A549 (cell line): ENCODE measurements at regions not wholly inside any gene's neighbourhood (a gene's known extent, or its start where the extent isn't known, plus 50 kb on each side); places are given as distances from the start of the nearest gene placed in this dataset.

Experiments used
- ATAC-seq, 2 experiments: fragments of 200-7000 bp in 1 of 2; fragments of >200 bp in 1 of 2; cut with Nextera tagmentation in 1 of 2; cut with Tn5 transposase in 1 of 2; 3 replicates each; pipeline versions ENCODE4 v1.8.0 to v1.9.1; 2018 to 2020; ENCODE audit warnings: mild to moderate bottlenecking in 1 of 2, moderate library complexity in 1 of 2
- CTCF ChIA-PET: fragments of 300-600 bp; sonication (Branson Sonifier 250); formaldehyde crosslinking; extraction: SDS; loops from one replicate; lab custom pipeline; 2021; ENCODE audit warnings: antibody characterized with exemption, inconsistent platforms; lab: Yijun Ruan, JAX
- POLR2A ChIA-PET: fragments of 350-600 bp; formaldehyde crosslinking; extraction: SDS; loops from one replicate; lab custom pipeline; 2021; ENCODE audit warnings: antibody characterized with exemption, inconsistent platforms; lab: Yijun Ruan, JAX
- DNase-seq, 2 experiments: peaks; one replicate each; pipeline versions ENCODE4 v3.0.0 to v3.0.0-alpha.2; 2011 to 2016; ENCODE audit warnings: low read depth in 1 of 2, low spot score in 1 of 2
- FAIRE-seq: peaks from 2 replicates; lab custom pipeline; 2011; peaks lifted over from hg19 to GRCh38; lab: Jason Lieb, UNC
- H3K27ac ChIP-seq, 2 experiments: fragments of >200 bp; sonication (Bioruptor Twin); formaldehyde crosslinking; 3 replicates each; pipeline ENCODE4 v1.5.1; 2016 to 2017
- H3K4me1 ChIP-seq: fragments of >200 bp; sonication (Bioruptor Twin); formaldehyde crosslinking; 3 replicates; pipeline ENCODE4 v1.6.1; 2016
- H3K4me2 ChIP-seq: fragments of >200 bp; sonication (Bioruptor Twin); formaldehyde crosslinking; 3 replicates; pipeline ENCODE4 v1.6.1; 2016
- H3K4me3 ChIP-seq: fragments of >200 bp; sonication (Bioruptor Twin); formaldehyde crosslinking; 3 replicates; pipeline ENCODE4 v1.5.1; 2016
- H3K9me3 ChIP-seq: fragments of >200 bp; sonication (Bioruptor Twin); formaldehyde crosslinking; 3 replicates; pipeline ENCODE4 v1.6.1; 2016
- CEBPB ChIP-seq, 2 experiments: fragments of >200 bp in 1 of 2; sonication (Bioruptor Twin) in 1 of 2; formaldehyde crosslinking in 1 of 2; IDR thresholded peaks; 2 replicates each; pipeline ENCODE4 v1.6.1; 2012 to 2016
- EHMT2 ChIP-seq: fragments of 200-600 bp; sonication (generic); IDR thresholded peaks from 2 replicates; pipeline ENCODE4 v1.6.1; 2016; ENCODE audit warnings: antibody characterized with exemption, low read depth, mild to moderate bottlenecking, moderate library complexity
- HEYL ChIP-seq: fragments of 250-450 bp; sonication (Bioruptor Pico); IDR thresholded peaks from 2 replicates; pipeline ENCODE4 v1.8.0; 2021; ENCODE audit warnings: mild to moderate bottlenecking, moderate library complexity
- HOXA7 ChIP-seq: fragments of 250-450 bp; sonication (Bioruptor Pico); IDR thresholded peaks from 2 replicates; pipeline ENCODE4 v1.5.0; 2020; ENCODE audit warnings: mild to moderate bottlenecking, moderate library complexity
- HOXB5 ChIP-seq: fragments of 250-450 bp; sonication (Bioruptor Pico); IDR thresholded peaks from 2 replicates; pipeline ENCODE4 v1.5.0; 2020; ENCODE audit warnings: mild to moderate bottlenecking, moderate library complexity
- JUNB ChIP-seq: fragments of >200 bp; sonication (Bioruptor Twin); formaldehyde crosslinking; IDR thresholded peaks from 2 replicates; pipeline ENCODE4 v1.6.1; 2016
- MAZ ChIP-seq: fragments of 150-350 bp; IDR thresholded peaks from 2 replicates; pipeline ENCODE4 v1.6.1; 2014; ENCODE audit warnings: antibody characterized with exemption, low read depth, low read length, borderline replicate concordance
- NFE2L2 ChIP-seq: fragments of 150-350 bp; conservative IDR thresholded peaks from 2 replicates; pipeline ENCODE4 v1.6.1; 2014; ENCODE audit warnings: low read length
- POLR2A ChIP-seq: IDR thresholded peaks from 2 replicates; pipeline ENCODE4 v1.6.1; 2012; ENCODE audit warnings: mild to moderate bottlenecking, low read length
- POLR2AphosphoS2 ChIP-seq: conservative IDR thresholded peaks from 2 replicates; pipeline ENCODE4 v1.6.1; 2012; ENCODE audit warnings: low read length, improper control_type of control experiment, inconsistent platforms
- RNF2 ChIP-seq: fragments of 200-600 bp; sonication (generic); IDR thresholded peaks from 2 replicates; pipeline ENCODE4 v1.6.1; 2016; ENCODE audit warnings: low read depth, mild to moderate bottlenecking, antibody characterized with exemption, moderate library complexity, borderline replicate concordance
- SMC3 ChIP-seq: fragments of >200 bp; sonication (Bioruptor Twin); formaldehyde crosslinking; IDR thresholded peaks from 3 replicates; pipeline ENCODE4 v1.6.1; 2018; ENCODE audit warnings: inconsistent platforms
- SREBF2 ChIP-seq: fragments of 450-650 bp; IDR thresholded peaks from 2 replicates; pipeline ENCODE4 v1.6.1; 2014; ENCODE audit warnings: mild to moderate bottlenecking, moderate library complexity
- TFCP2L1 ChIP-seq: fragments of 250-450 bp; sonication (Bioruptor Pico); IDR thresholded peaks from 2 replicates; pipeline ENCODE4 v1.5.0; 2021; ENCODE audit warnings: mild to moderate bottlenecking
- TP53 ChIP-seq: fragments of 250-450 bp; sonication (Bioruptor Pico); IDR thresholded peaks from 2 replicates; pipeline ENCODE4 v1.5.0; 2021; ENCODE audit warnings: mild to moderate bottlenecking, moderate library complexity
- ZFP36 ChIP-seq: fragments of 450-650 bp; IDR thresholded peaks from 2 replicates; pipeline ENCODE4 v1.6.1; 2014; ENCODE audit warnings: borderline replicate concordance; ENCODE audit not compliant: partially characterized antibody
- WGBS: methylation state at CpG from one replicate; pipeline ENCODE4 v1.1.6; 2017; ENCODE audit errors: missing lambda C conversion rate; 5-methylcytosine and 5-hydroxymethylcytosine counted together
- TF ChIP-seq, protein P1 (sequence below): fragments of 250-450 bp; sonication (Bioruptor Pico); IDR thresholded peaks from 2 replicates; pipeline ENCODE4 v1.5.0; 2021; ENCODE audit warnings: mild to moderate bottlenecking, moderate library complexity, borderline replicate concordance
- TF ChIP-seq, protein P2 (sequence below): fragments of 200-600 bp; sonication (generic); IDR thresholded peaks from 2 replicates; pipeline ENCODE4 v1.6.1; 2016; ENCODE audit warnings: antibody characterized with exemption, mild to moderate bottlenecking, moderate library complexity
- TF ChIP-seq, protein P3 (sequence below): fragments of >200 bp; sonication (Bioruptor Twin); formaldehyde crosslinking; IDR thresholded peaks from 3 replicates; pipeline ENCODE4 v1.5.1; 2016
- TF ChIP-seq, protein P4 (sequence below): fragments of 450-650 bp; IDR thresholded peaks from 2 replicates; pipeline ENCODE4 v1.6.1; 2014; ENCODE audit warnings: antibody characterized with exemption

DNA sequence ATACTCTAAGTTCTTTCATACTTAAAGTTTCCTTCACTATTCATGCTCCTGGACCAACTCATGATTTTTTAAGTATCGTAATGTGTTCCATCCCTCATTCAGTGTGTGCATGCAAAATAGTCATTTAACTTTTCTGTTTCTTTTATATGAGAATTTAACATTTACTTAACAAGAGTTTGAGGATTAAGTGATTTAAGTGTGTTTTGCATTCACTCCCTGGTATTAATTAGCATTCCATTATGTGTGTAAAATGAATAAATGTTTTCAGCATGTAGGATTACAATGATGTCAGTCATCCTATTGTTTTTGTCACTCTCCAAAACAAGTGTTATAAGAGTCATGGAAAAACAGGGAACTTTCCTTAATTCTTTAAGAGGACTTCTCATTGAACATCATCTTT, 457.7 kb downstream of the IPMK start:
- ChIA-PET POLR2A (no interaction called here), CTCF (interaction anchor here (0.6 to 1.7 kb wide), 4 partner anchors 92 to 342 kb away, joined by 3 to 6 read pairs (median 4); no protein-coding TSS in a partner anchor)
- Histone ChIP-seq H3K4me2 (no peak overlapping the region), H3K4me1 (no peaks in the 10 kb centered on the region), H3K9me3 (no peaks in the 10 kb centered on the region), H3K27ac (no peak overlapping the region), H3K4me3 (no peak overlapping the region)
- no peak for ATAC-seq
- TF ChIP-seq POLR2A (no peak), CEBPB (IDR thresholded peaks at IDR 0.05) (no peak), EHMT2 (no peak), NFE2L2 (no peak), MAZ (no peak), RNF2 (no peak), JUNB (no peak), SMC3 (no peak), SREBF2 (no peak), POLR2AphosphoS2 (no peak), TFCP2L1 (CRISPR knock-in tag) (no peak), HOXA7 (no peak), HOXB5 (CRISPR knock-in tag) (no peak)
- TF ChIP-seq, protein P1, sequence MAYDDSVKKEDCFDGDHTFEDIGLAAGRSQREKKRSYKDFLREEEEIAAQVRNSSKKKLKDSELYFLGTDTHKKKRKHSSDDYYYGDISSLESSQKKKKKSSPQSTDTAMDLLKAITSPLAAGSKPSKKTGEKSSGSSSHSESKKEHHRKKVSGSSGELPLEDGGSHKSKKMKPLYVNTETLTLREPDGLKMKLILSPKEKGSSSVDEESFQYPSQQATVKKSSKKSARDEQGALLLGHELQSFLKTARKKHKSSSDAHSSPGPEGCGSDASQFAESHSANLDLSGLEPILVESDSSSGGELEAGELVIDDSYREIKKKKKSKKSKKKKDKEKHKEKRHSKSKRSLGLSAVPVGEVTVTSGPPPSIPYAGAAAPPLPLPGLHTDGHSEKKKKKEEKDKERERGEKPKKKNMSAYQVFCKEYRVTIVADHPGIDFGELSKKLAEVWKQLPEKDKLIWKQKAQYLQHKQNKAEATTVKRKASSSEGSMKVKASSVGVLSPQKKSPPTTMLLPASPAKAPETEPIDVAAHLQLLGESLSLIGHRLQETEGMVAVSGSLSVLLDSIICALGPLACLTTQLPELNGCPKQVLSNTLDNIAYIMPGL (CRISPR knock-in tag): no peak
- TF ChIP-seq, protein P2, sequence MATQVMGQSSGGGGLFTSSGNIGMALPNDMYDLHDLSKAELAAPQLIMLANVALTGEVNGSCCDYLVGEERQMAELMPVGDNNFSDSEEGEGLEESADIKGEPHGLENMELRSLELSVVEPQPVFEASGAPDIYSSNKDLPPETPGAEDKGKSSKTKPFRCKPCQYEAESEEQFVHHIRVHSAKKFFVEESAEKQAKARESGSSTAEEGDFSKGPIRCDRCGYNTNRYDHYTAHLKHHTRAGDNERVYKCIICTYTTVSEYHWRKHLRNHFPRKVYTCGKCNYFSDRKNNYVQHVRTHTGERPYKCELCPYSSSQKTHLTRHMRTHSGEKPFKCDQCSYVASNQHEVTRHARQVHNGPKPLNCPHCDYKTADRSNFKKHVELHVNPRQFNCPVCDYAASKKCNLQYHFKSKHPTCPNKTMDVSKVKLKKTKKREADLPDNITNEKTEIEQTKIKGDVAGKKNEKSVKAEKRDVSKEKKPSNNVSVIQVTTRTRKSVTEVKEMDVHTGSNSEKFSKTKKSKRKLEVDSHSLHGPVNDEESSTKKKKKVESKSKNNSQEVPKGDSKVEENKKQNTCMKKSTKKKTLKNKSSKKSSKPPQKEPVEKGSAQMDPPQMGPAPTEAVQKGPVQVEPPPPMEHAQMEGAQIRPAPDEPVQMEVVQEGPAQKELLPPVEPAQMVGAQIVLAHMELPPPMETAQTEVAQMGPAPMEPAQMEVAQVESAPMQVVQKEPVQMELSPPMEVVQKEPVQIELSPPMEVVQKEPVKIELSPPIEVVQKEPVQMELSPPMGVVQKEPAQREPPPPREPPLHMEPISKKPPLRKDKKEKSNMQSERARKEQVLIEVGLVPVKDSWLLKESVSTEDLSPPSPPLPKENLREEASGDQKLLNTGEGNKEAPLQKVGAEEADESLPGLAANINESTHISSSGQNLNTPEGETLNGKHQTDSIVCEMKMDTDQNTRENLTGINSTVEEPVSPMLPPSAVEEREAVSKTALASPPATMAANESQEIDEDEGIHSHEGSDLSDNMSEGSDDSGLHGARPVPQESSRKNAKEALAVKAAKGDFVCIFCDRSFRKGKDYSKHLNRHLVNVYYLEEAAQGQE: no peak
- TF ChIP-seq, protein P3, sequence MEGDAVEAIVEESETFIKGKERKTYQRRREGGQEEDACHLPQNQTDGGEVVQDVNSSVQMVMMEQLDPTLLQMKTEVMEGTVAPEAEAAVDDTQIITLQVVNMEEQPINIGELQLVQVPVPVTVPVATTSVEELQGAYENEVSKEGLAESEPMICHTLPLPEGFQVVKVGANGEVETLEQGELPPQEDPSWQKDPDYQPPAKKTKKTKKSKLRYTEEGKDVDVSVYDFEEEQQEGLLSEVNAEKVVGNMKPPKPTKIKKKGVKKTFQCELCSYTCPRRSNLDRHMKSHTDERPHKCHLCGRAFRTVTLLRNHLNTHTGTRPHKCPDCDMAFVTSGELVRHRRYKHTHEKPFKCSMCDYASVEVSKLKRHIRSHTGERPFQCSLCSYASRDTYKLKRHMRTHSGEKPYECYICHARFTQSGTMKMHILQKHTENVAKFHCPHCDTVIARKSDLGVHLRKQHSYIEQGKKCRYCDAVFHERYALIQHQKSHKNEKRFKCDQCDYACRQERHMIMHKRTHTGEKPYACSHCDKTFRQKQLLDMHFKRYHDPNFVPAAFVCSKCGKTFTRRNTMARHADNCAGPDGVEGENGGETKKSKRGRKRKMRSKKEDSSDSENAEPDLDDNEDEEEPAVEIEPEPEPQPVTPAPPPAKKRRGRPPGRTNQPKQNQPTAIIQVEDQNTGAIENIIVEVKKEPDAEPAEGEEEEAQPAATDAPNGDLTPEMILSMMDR: no peak
- WGBS: 91% methylated on average over 1 of the region's 1 CpG
- no peak for DNase-seq
- FAIRE-seq: no peak

DNA sequence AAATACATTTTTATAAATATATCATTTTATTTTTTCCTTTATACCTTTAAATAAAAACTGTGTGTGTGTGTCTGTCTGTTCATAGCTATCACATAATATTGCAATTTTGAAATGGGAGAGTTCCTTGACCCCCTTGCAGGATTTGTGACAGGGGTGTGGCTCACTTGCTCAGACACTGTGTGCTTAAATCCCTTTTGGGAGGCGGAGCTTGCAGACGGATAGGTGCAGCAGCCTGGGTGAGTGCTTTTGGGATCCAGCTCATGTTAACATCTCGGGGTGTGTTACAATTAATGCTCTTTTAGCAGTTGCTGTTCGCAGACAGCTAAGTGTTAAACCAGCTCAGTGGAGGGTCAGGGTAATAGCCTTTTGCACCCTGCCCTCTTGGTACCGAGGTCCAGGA, 459.8 kb downstream of the IPMK start:
- no peak for ATAC-seq
- H3K27ac ChIP-seq: no peak overlapping the region
- DNase-seq: no peak
- CTCF ChIA-PET: interaction anchor here (1.7 kb wide), 1 partner anchor 257 kb away, joined by 5 read pairs; no protein-coding TSS in a partner anchor
- H3K4me3 ChIP-seq: no peak overlapping the region
- no peaks in the 10 kb centered on the region for H3K4me1 ChIP-seq
- H3K4me2 ChIP-seq: no peak overlapping the region
- POLR2A ChIA-PET: no interaction called here
- TF ChIP-seq, protein P3: no peak
- no peak for TF ChIP-seq HEYL (CRISPR knock-in tag)
- no peak for TF ChIP-seq ZFP36
- TF ChIP-seq, protein P4, sequence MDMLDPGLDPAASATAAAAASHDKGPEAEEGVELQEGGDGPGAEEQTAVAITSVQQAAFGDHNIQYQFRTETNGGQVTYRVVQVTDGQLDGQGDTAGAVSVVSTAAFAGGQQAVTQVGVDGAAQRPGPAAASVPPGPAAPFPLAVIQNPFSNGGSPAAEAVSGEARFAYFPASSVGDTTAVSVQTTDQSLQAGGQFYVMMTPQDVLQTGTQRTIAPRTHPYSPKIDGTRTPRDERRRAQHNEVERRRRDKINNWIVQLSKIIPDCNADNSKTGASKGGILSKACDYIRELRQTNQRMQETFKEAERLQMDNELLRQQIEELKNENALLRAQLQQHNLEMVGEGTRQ: no peak
- TF ChIP-seq TP53: no peak
- TF ChIP-seq, all 56 proteins: peak for 0
- 27% methylated on average over 5 of the region's 5 CpGs for WGBS
- H3K9me3 ChIP-seq: no peaks in the 10 kb centered on the region
- no peak for FAIRE-seq
